Endothelial cell of hepatic sinusoid (primary cell): ENCODE measurements at regions not wholly inside any gene's neighbourhood (a gene's known extent, or its start where the extent isn't known, plus 50 kb on each side); places are given as distances from the start of the nearest gene placed in this dataset.
"Not testable (repeated sequence)": the region's sequence is repeated elsewhere in the genome, so short reads cannot be mapped to it uniquely, and the experiment has no call there.

Source experiments
- in situ Hi-C: cut with HindIII; loops from 2 replicates; pipeline ENCODE4 v1.10.0; 2017; ENCODE audit warnings: low sequenced_read_pairs

GRCh38 chr12:28689398-28690175 lies 459.5 kb upstream of the FAR2 start:
- in situ Hi-C loops, result no loop called here

- in situ Hi-C loops, result no loop called here
Measured at GRCh38 chr12:28693565-28694219, 455.4 kb upstream of the FAR2 start.

GRCh38 chr12:28698553-28698952 lies 450.5 kb upstream of the FAR2 start:
- in situ Hi-C loops, result no loop called here

GRCh38 chr12:28699029-28699428 lies 450.0 kb upstream of the FAR2 start:
- in situ Hi-C loops, result no loop called here

DNA sequence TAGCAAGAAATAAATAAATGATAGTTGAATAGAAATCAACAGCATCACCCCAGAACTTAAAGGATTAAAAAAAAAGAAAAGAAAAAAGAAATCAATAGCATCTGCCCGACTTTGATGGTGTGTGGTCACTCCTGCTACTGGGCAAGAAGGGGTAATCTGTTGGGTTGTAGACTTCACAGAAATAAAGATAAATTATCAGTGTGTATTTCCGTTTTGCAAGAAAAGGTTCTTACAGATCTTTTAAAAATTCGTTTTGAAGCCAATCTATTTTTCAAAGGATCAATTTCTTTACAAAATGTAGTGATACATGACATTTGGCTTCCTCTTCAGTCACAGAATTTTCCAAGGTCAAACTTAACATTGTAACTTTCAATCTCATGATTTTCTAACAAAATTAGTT lies 448.9 kb upstream of the FAR2 start:
- in situ Hi-C loops, result no loop called here

DNA sequence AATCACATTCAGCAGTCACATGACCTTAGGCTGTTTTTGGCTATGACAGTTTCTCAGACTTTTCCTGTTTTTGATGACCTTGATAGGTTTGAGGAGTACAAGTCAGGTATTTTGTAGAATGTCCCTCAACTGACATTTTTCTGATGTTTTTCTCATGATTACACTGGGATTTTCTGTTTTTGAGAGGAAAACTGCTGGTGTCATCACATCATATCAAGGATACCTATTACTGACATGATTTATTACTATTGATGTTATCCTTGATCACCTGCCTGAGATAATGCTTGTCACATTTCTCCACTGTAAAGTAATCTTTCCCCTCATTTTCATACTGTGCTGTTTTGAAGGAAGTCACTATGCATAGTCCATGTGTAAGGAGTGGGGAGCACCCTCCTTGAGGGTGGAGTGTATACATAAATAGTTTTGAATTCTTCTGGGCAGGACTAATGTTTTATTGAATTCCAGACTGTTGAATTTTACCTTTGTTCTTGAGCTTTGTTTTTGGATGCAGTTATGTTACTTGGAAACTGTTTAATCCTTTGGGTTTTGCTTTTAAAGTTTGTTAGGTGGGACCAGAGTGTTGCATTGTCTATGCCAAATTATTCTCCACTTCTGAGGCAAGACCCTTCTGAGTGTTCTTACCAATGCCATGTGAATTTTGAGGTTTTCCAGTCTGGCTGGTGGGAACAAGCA lies 444.5 kb upstream of the FAR2 start:
- in situ Hi-C loops, result no loop called here

- in situ Hi-C loops, result no loop called here
Measured at GRCh38 chr12:28708918-28709371, 440.1 kb upstream of the FAR2 start.

DNA sequence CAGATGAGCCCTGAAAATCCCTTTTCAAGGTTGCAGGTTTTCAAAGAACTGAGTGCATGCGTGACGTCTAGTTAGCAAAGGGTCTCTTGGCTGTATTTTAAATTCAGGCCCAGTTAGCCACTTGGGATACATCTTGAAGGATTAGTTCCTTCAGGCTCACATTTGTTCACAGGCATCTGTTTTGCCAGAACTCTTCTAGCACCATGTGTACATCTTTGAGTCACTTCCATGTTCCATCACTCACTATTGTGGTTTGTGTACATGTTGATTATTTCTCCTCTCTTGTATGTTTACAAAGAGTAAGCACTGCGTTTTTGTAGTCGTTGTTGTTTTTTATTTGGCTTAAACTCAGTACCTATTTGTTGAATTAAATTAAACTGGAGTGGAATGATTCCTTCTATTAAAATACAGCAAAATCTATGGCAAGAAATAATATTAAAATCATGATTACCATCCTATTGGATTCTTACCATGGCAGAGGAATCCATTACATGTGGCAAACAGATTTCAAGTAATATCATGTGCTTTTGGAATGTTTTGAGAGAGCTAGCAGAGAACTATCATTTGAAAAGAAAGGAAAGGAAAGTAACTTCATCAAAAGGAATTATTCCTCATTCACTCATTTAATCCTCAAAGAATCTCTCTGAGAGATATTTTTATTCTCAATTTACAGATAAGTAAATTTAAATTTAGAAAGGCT lies 438.9 kb upstream of the FAR2 start:
- in situ Hi-C loops, result no loop called here

- in situ Hi-C loops, result no loop called here
Measured at GRCh38 chr12:28710882-28711281, 438.2 kb upstream of the FAR2 start.

GRCh38 chr12:28711421-28711820 lies 437.7 kb upstream of the FAR2 start:
- in situ Hi-C loops, result no loop called here

DNA sequence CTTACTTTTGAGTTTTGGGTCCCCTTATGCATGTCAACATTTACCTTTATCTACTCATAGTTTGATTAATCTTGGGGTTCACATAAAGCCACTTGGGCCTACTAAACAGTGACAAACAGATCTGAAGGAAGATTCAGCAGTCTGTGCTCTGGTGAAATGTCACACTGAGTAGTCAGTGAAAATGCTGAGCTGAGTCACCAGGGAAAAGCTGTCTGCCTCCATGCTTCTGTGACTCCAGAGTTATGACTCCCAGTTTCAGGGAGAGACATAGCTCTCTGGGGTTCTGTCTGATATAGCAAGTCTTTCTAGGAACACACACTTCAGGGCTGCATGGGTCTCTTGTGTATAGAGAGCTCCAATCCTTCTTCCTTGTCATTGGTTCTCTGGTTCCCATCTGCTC lies 406.3 kb upstream of the FAR2 start:
- in situ Hi-C loops, result no loop called here

GRCh38 chr12:28746734-28747325 lies 402.2 kb upstream of the FAR2 start:
- in situ Hi-C loops, result no loop called here

GRCh38 chr12:28750946-28751685 lies 398.0 kb upstream of the FAR2 start:
- in situ Hi-C loops, result no loop called here

- in situ Hi-C loops, result no loop called here
Measured at GRCh38 chr12:28755027-28755426, 394.1 kb upstream of the FAR2 start.

GRCh38 chr12:28759333-28759732 lies 389.7 kb upstream of the FAR2 start:
- in situ Hi-C loops, result no loop called here

DNA sequence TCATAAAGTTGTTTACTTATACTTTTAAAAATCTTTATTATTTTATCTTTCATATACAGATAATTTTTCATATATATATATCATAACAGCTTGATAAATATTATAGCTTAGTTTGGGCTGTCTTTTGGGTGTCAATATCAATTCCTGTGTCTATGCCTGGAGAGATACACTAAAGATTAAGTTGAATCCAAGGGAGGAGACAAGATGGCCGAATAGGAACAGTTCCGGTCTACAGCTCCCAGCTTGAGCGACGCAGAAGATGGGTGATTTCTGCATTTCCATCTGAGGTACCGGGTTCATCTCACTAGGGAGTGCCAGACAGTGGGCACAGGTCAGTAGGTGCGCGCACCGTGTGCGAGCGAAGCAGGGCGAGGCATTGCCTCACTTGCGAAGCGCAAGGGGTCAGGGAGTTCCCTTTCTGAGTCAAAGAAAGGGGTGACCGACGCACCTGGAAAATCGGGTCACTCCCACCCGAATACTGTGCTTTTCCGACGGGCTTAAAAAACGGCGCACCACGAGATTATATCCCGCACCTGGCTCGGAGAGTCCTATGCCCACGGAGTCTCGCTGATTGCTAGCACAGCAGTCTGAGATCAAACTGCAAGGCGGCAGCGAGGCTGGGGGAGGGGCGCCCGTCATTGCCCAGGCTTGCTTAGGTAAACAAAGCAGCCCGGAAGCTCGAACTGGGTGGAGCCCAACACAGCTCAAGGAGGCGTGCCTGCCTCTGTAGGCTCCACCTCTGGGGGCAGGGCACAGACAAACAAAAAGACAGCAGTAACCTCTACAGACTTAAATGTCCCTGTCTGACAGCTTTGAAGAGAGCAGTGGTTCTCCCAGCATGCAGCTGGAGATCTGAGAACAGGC lies 388.8 kb upstream of the FAR2 start:
- in situ Hi-C loops, result not testable (repeated sequence)

DNA sequence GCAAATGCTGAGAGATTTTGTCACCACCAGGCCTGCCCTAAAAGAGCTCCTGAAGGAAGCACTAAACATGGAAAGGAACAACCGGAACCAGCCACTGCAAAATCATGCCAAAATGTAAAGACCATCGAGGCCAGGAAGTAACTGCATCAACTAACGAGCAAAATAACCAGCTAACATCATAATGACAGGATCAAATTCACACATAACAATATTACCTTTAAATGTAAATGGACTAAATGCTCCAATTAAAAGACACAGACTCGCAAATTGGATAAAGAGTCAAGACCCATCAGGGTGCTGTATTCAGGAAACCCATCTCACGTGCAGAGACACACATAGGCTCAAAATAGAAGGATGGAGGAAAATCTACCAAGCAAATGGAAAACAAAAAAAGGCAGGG lies 387.2 kb upstream of the FAR2 start:
- in situ Hi-C loops, result not testable (repeated sequence)

DNA sequence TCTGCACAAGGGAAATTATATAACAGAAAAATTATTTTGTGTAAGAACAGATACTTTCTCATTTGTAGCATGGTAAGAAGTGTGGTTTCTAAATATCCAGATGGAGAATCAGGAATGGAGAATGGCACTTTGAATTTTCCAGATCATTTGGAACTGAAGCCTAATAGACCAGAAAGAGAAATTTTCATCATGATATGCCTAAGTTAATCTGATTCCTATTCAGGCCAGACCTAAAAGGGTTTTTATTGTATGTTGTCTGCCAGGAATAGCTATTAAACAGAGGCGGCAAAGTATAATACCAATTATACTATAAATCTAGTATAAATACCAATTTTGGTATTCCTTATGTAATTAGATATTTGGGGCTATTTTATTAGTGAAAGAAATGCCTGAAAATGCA lies 382.7 kb upstream of the FAR2 start:
- in situ Hi-C loops, result no loop called here

DNA sequence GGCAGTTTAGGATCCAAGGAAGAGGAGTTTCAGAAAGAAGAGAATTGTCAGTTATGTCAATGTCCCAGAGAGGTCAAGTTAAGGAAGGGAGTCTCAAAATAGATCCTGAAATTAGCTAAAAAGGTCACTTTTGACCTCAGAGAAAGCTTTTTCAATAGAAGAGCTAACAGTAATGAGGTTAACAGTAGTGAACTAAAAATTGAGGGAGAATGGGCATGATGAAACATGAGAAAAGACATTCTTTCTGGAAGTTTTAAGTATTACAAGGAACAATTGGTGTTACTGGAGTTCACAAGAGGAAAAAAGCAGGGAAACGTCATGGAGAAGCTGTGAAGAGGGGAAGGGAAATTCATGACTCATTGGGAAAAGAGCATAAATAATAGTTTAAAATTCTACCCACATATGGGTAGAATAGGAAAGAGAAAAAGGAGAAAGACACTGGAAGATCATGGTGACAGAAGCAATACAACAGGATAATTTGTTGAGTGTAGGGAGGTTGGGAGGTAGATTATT lies 381.2 kb upstream of the FAR2 start:
- in situ Hi-C loops, result no loop called here
